Chondrocyte (in vitro differentiated cells): ENCODE measurements at regions not wholly inside any gene's neighbourhood (a gene's known extent, or its start where the extent isn't known, plus 50 kb on each side); places are given as distances from the start of the nearest gene placed in this dataset.

Experiments
- DNase-seq: peaks from one replicate; pipeline ENCODE4 v3.0.0; 2021; ENCODE audit warnings: mixed read lengths, low spot score
- H3K27ac Mint-ChIP-seq: one replicate; pipeline ENCODE4 v1.8.0; 2021; ENCODE audit warnings: mild to moderate bottlenecking, moderate library complexity, mixed read lengths; ENCODE audit not compliant: unreplicated experiment
- H3K27me3 Mint-ChIP-seq: 2 replicates; pipeline ENCODE4 v1.8.0; 2021; ENCODE audit warnings: low read depth, mixed read lengths
- H3K36me3 Mint-ChIP-seq: 2 replicates; pipeline ENCODE4 v1.8.0; 2021; ENCODE audit warnings: low read depth, mixed read lengths
- H3K4me1 Mint-ChIP-seq: 2 replicates; pipeline ENCODE4 v1.8.0; 2021; ENCODE audit warnings: low read depth, mild to moderate bottlenecking, mixed read lengths
- H3K4me3 Mint-ChIP-seq: one replicate; pipeline ENCODE4 v1.8.0; 2021; ENCODE audit warnings: mild to moderate bottlenecking, moderate library complexity, mixed read lengths; ENCODE audit not compliant: unreplicated experiment
- H3K9me3 Mint-ChIP-seq: 2 replicates; pipeline ENCODE4 v1.8.0; 2021; ENCODE audit warnings: low read depth, mixed read lengths
- TF ChIP-seq, protein P1 (sequence below): fragments of 200-600 bp; sonication (generic); IDR thresholded peaks from 2 replicates; pipeline ENCODE4 v1.5.0; 2021; ENCODE audit warnings: antibody characterized with exemption, mild to moderate bottlenecking, moderate library complexity

- Mint-ChIP-seq H3K27ac (peak overlapping the region; percentile 81), H3K36me3 (no peaks in the 10 kb centered on the region), H3K4me3 (no peak overlapping the region), H3K4me1 (peaks cover 59% of the 10 kb centered on the region), H3K27me3 (no peaks in the 10 kb centered on the region), H3K9me3 (peaks cover 4% of the 10 kb centered on the region)
- no peak for DNase-seq
- TF ChIP-seq, protein P1, sequence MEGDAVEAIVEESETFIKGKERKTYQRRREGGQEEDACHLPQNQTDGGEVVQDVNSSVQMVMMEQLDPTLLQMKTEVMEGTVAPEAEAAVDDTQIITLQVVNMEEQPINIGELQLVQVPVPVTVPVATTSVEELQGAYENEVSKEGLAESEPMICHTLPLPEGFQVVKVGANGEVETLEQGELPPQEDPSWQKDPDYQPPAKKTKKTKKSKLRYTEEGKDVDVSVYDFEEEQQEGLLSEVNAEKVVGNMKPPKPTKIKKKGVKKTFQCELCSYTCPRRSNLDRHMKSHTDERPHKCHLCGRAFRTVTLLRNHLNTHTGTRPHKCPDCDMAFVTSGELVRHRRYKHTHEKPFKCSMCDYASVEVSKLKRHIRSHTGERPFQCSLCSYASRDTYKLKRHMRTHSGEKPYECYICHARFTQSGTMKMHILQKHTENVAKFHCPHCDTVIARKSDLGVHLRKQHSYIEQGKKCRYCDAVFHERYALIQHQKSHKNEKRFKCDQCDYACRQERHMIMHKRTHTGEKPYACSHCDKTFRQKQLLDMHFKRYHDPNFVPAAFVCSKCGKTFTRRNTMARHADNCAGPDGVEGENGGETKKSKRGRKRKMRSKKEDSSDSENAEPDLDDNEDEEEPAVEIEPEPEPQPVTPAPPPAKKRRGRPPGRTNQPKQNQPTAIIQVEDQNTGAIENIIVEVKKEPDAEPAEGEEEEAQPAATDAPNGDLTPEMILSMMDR: no peak
These were observed 356.7 kb downstream of the LRIG3 start for GRCh38 chr12:58563621-58564020.

DNA sequence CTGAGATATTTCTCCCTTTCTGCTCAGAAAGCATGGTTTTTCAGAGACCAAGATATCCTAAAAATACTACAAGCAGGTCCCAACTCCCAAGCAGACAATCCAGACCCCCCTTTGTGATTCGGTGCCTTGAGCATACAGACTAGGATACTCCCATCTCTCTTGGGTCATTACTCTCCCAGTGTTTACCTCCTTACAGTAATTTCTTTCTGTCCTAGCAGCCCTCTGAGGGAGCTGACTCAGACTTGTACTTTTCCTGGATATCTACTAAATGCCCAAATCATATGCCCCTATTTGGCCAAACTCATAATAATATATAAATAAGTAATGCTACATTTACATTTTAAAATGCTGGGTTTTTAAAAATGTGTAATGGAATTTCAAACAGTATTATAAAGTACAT is 355.6 kb downstream of the LRIG3 start:
- peak overlapping the region; percentile 89 for H3K27ac Mint-ChIP-seq
- H3K4me3 Mint-ChIP-seq: no peak overlapping the region
- H3K36me3 Mint-ChIP-seq: no peaks in the 10 kb centered on the region
- peaks cover 49% of the 10 kb centered on the region for H3K4me1 Mint-ChIP-seq
- no peak for DNase-seq
- H3K27me3 Mint-ChIP-seq: no peaks in the 10 kb centered on the region
- no peaks in the 10 kb centered on the region for H3K9me3 Mint-ChIP-seq
- TF ChIP-seq, protein P1: no peak

DNA sequence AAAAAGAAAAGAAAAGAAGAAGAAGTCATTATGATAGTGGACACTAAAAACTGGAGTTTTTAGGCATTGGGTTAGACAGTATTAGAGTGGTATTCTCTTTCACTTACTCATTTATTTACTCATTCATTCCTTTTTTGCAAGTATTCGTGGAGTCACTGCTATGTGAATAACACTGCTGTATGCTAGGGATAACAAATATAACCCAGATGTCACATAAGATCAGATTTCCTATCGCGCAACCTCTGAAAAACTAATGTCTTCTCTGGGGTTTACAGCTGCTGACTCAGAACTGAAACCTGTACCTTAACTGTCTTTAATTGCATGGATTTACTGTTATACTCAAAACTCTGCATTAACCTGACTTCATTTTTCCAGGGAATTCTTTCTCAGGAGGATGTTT is 353.7 kb downstream of the LRIG3 start:
- Mint-ChIP-seq H3K36me3 (no peaks in the 10 kb centered on the region), H3K4me3 (no peak overlapping the region), H3K9me3 (no peaks in the 10 kb centered on the region), H3K4me1 (peaks cover 51% of the 10 kb centered on the region), H3K27ac (peak overlapping the region; percentile 88), H3K27me3 (no peaks in the 10 kb centered on the region)
- DNase-seq: no peak
- TF ChIP-seq, protein P1: no peak

DNA sequence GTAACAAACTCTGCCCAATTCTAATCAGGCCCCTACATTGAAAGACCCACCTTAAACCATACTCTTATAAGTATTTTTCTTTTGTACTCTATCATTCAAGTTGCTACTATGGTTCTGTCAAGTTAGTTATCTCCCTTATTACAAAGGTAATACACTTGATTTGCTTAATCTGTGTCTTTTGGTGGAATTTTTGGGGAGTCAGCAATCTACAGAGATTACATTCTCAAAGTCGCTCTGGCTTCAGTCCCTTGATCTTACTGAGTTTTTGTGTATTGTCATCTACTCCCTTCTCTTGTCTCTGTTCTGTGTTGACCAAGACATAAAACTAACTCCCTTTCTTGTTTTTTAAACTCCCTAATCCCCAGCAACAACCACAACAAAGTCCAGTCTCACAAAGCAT is 353.1 kb downstream of the LRIG3 start:
- peaks cover 51% of the 10 kb centered on the region for H3K4me1 Mint-ChIP-seq
- H3K36me3 Mint-ChIP-seq: no peaks in the 10 kb centered on the region
- TF ChIP-seq, protein P1: no peak
- no peaks in the 10 kb centered on the region for H3K9me3 Mint-ChIP-seq
- no peaks in the 10 kb centered on the region for H3K27me3 Mint-ChIP-seq
- no peak for DNase-seq
- H3K27ac Mint-ChIP-seq: peak overlapping the region; percentile 88
- H3K4me3 Mint-ChIP-seq: no peak overlapping the region

DNA sequence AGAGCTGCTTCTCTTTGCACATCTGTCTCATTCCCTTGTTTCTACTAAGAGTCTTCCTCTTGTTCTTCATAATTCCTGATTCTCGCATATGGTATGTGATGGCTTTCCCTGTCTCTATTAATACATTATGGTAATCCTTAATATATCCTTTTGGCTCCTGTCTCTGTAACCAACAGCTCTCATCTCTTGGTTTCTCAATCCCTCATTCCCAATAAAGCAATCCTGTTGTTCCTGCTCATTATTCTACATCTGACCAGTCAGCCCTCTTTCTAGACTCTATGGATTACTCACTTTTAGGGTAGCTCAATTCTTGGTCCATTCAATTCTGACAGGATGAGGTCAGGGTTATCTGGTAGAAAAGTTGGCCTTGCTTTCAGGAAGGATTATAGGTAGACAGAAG is 349.9 kb downstream of the LRIG3 start:
- H3K4me1 Mint-ChIP-seq: peaks cover 58% of the 10 kb centered on the region
- H3K9me3 Mint-ChIP-seq: no peaks in the 10 kb centered on the region
- no peaks in the 10 kb centered on the region for H3K27me3 Mint-ChIP-seq
- no peaks in the 10 kb centered on the region for H3K36me3 Mint-ChIP-seq
- H3K27ac Mint-ChIP-seq: peak overlapping the region; percentile 27
- no peak overlapping the region for H3K4me3 Mint-ChIP-seq
- DNase-seq: no peak
- TF ChIP-seq, protein P1: no peak
